Heart left ventricle (tissue), 13 donors: ENCODE measurements at regions not wholly inside any gene's neighbourhood (a gene's known extent, or its start where the extent isn't known, plus 50 kb on each side); places are given as distances from the start of the nearest gene placed in this dataset.

Experiments used
- POLR2A ChIP-seq, 2 donors: fragments of 450-650 bp; IDR thresholded peaks; one replicate each; pipeline ENCODE4 v1.6.1; 2017; ENCODE audit warnings: antibody characterized with exemption in 2 of 2, mild to moderate bottlenecking in 2 of 2, moderate library complexity in 2 of 2
- TF ChIP-seq, protein P1 (sequence below), 12 donors: fragments of 200-600 bp; sonication (generic) in 4 of 12; IDR thresholded peaks; one replicate each; pipeline versions ENCODE4 v1.5.0 to v1.8.0; 2018 to 2022; ENCODE audit warnings: antibody characterized with exemption in 12 of 12, mild to moderate bottlenecking in 5 of 12
- donor health status: ischemic (EF 13 %, LVEDD 7.1; RV severe dilation, severe dysfunction).
- donor health status: DM: no; HTN: yes; CAD: no.
- donor health status: DM: no; HTN: no; CAD: no.
- donor health status: ischemic (EF 25% LVEDD 6.9; RV normal size, moderate dysfunction).
- donor health status: ischemic (EF 25% LVEDD 5.7; RV mildly dilated, moderate dysfunction).
- donor health status: ischemic (EF 35%, LVEDD 5.7; RV mildly dilated, moderate dysfunction).
- donor health status: nonischemic (EF 11% LVEDD 7.7; RV severe dilation, severe dysfunction).
- donor health status: DM: yes; HTN: yes; CAD: no.
- donor health status: PGD.
- donor health status: ischemic (EF 29% LVEDD 5.4; RV normal size, mild dysfunction).
- donor health status: nonischemic (EF 23%, LVEDD 6.1; RV moderate dilation, normal function).

GRCh38 chr5:51961154-51961562, 577.9 kb downstream of the ISL1 start:
- TF ChIP-seq, protein P1, sequence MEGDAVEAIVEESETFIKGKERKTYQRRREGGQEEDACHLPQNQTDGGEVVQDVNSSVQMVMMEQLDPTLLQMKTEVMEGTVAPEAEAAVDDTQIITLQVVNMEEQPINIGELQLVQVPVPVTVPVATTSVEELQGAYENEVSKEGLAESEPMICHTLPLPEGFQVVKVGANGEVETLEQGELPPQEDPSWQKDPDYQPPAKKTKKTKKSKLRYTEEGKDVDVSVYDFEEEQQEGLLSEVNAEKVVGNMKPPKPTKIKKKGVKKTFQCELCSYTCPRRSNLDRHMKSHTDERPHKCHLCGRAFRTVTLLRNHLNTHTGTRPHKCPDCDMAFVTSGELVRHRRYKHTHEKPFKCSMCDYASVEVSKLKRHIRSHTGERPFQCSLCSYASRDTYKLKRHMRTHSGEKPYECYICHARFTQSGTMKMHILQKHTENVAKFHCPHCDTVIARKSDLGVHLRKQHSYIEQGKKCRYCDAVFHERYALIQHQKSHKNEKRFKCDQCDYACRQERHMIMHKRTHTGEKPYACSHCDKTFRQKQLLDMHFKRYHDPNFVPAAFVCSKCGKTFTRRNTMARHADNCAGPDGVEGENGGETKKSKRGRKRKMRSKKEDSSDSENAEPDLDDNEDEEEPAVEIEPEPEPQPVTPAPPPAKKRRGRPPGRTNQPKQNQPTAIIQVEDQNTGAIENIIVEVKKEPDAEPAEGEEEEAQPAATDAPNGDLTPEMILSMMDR (IDR thresholded peaks at IDR 0.05) = no peak
- no peak for TF ChIP-seq POLR2A (IDR thresholded peaks at IDR 0.05)
